ENCODE measurements at regions not wholly inside any gene's neighbourhood (a gene's known extent, or its start where the extent isn't known, plus 50 kb on each side); places are given as distances from the start of the nearest gene placed in this dataset.

GRCh38 chr1:29853716-29854330 lies 617.5 kb downstream of the PTPRU start:
- ATAC-seq (ENCODE audit: low FRiP score in 2 of 2) = no peak
- TF ChIP-seq, protein P1, sequence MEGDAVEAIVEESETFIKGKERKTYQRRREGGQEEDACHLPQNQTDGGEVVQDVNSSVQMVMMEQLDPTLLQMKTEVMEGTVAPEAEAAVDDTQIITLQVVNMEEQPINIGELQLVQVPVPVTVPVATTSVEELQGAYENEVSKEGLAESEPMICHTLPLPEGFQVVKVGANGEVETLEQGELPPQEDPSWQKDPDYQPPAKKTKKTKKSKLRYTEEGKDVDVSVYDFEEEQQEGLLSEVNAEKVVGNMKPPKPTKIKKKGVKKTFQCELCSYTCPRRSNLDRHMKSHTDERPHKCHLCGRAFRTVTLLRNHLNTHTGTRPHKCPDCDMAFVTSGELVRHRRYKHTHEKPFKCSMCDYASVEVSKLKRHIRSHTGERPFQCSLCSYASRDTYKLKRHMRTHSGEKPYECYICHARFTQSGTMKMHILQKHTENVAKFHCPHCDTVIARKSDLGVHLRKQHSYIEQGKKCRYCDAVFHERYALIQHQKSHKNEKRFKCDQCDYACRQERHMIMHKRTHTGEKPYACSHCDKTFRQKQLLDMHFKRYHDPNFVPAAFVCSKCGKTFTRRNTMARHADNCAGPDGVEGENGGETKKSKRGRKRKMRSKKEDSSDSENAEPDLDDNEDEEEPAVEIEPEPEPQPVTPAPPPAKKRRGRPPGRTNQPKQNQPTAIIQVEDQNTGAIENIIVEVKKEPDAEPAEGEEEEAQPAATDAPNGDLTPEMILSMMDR (IDR thresholded peaks at IDR 0.05) = no peak
- TF ChIP-seq POLR2A (IDR thresholded peaks at IDR 0.05) (no peak), EP300 (IDR thresholded peaks at IDR 0.05) (no peak), POLR2AphosphoS5 (IDR thresholded peaks at IDR 0.05) (no peak)
- Histone ChIP-seq H3K4me1 (no peaks in the 10 kb centered on the region), H3K27me3 (no peaks in the 10 kb centered on the region), H3K36me3 (no peaks in the 10 kb centered on the region), H3K9me3 (no peaks in the 10 kb centered on the region), H3K27ac (no peak overlapping the region), H3K4me3 (no peak overlapping the region)
- DNase-seq = no peak
- 83 to 87% methylated on average over 5 to 9 of the region's 10 CpGs for WGBS, 2 donors

GRCh38 chr1:29852248-29852647 lies 615.9 kb downstream of the PTPRU start:
- TF ChIP-seq, protein P1 (IDR thresholded peaks at IDR 0.05) = no peak
- TF ChIP-seq POLR2AphosphoS5 (IDR thresholded peaks at IDR 0.05) (no peak), POLR2A (IDR thresholded peaks at IDR 0.05) (no peak), EP300 (IDR thresholded peaks at IDR 0.05) (no peak)
- Histone ChIP-seq H3K4me1 (no peaks in the 10 kb centered on the region), H3K27ac (no peak overlapping the region), H3K27me3 (no peaks in the 10 kb centered on the region), H3K4me3 (no peak overlapping the region), H3K9me3 (no peaks in the 10 kb centered on the region), H3K36me3 (no peaks in the 10 kb centered on the region)
- no peak for ATAC-seq (ENCODE audit: low FRiP score in 2 of 2)
- no peak for DNase-seq
- WGBS, 2 donors = 80 to 81% methylated on average over 6 to 9 of the region's 9 CpGs

DNA sequence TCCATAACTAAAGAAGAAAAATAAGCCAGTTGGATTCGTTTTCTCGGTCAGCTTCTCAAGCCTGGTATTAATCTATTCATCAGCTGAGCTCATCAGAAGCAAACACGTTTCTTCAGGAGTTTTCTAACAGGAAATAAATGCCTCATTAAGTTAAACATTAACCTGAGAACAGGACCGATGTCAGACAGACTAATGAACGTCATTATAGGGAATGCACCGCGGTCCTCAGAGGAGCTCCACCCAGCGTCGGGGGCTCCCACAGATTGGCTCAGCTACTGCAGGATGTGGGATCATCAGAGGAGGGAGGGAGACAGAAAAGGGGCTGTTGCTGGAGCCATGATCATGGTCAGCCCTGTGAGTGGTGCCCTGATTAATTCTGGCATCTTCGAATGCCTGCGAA lies 615.4 kb downstream of the PTPRU start:
- no peak for DNase-seq
- WGBS, 2 donors = 50 to 56% methylated on average over 11 of the region's 11 CpGs
- H3K27ac ChIP-seq = no peak overlapping the region
- no peak overlapping the region for H3K4me3 ChIP-seq
- H3K27me3 ChIP-seq = no peaks in the 10 kb centered on the region
- no peak for ATAC-seq (ENCODE audit: low FRiP score in 2 of 2)
- TF ChIP-seq POLR2AphosphoS5 (IDR thresholded peaks at IDR 0.05) (no peak), POLR2A (IDR thresholded peaks at IDR 0.05) (no peak), EP300 (IDR thresholded peaks at IDR 0.05) (no peak)
- TF ChIP-seq, protein P1 (IDR thresholded peaks at IDR 0.05) = no peak
- no peaks in the 10 kb centered on the region for H3K4me1 ChIP-seq
- H3K9me3 ChIP-seq = no peaks in the 10 kb centered on the region
- H3K36me3 ChIP-seq = no peaks in the 10 kb centered on the region

DNA sequence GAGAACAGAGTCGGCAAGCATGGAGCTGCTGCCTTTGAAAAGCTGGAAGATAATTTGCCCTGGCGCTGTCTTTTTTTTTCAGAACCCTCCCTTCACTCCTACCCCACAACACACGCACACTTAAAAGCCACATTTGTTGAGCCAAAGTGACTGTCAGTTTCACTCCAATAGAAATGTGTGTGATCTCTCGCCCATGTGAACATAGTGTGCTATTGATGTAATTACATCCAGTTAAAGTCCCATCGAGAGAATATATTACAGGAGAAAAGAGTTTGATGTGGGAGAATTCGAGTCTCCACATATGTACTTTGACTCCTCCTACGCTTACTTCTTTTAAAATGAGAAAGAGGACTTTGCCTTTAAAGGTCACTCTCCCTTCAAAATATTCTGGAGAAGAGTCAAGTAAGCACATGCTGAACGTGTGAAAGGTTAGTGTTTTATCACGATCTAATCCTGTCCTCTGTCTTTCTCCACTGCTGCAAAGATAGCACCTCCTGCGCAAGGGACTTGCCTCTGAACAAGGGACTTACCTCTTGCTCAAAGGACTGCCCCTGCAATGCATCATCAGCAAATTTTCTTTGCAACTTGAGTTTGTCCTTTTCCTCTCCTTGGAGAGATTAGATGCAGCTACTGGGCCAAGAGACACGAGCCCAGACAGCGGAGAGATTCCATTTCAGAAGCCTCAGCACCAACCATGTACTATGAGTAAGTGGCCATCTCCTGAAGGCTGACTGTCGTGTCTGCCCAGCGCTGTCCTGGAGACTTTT lies 613.9 kb downstream of the PTPRU start:
- Histone ChIP-seq H3K27me3 (no peaks in the 10 kb centered on the region), H3K27ac (no peak overlapping the region), H3K9me3 (no peaks in the 10 kb centered on the region), H3K36me3 (no peaks in the 10 kb centered on the region), H3K4me3 (no peak overlapping the region), H3K4me1 (no peaks in the 10 kb centered on the region)
- no peak for TF ChIP-seq EP300 (IDR thresholded peaks at IDR 0.05)
- TF ChIP-seq, protein P1 (IDR thresholded peaks at IDR 0.05) = no peak
- TF ChIP-seq POLR2AphosphoS5 (IDR thresholded peaks at IDR 0.05) = no peak
- TF ChIP-seq POLR2A (IDR thresholded peaks at IDR 0.05) = no peak
- no peak for ATAC-seq (ENCODE audit: low FRiP score in 2 of 2)
- no peak for DNase-seq
- WGBS, 2 donors = 68 to 69% methylated on average over 14 of the region's 14 CpGs

All from upper lobe of left lung (tissue), 6 donors.